Neural progenitor cell (in vitro differentiated cells): ENCODE measurements at regions not wholly inside any gene's neighbourhood (a gene's known extent, or its start where the extent isn't known, plus 50 kb on each side); places are given as distances from the start of the nearest gene placed in this dataset.

Source experiments
- EZH2 ChIP-seq: fragments of 200-600 bp; sonication (generic); IDR thresholded peaks from 2 replicates; pipeline ENCODE4 v1.6.1; 2017; ENCODE audit warnings: antibody characterized with exemption, mild to moderate bottlenecking, moderate library complexity
- EZH2phosphoT487 ChIP-seq: fragments of 200-600 bp; sonication (generic); IDR thresholded peaks from 2 replicates; pipeline ENCODE4 v1.6.1; 2017; ENCODE audit warnings: antibody characterized with exemption
- TF ChIP-seq, protein P1 (sequence below): fragments of 200-600 bp; sonication (generic); IDR thresholded peaks from 2 replicates; pipeline ENCODE4 v1.5.1; 2017; ENCODE audit warnings: antibody characterized with exemption, mild to moderate bottlenecking

DNA sequence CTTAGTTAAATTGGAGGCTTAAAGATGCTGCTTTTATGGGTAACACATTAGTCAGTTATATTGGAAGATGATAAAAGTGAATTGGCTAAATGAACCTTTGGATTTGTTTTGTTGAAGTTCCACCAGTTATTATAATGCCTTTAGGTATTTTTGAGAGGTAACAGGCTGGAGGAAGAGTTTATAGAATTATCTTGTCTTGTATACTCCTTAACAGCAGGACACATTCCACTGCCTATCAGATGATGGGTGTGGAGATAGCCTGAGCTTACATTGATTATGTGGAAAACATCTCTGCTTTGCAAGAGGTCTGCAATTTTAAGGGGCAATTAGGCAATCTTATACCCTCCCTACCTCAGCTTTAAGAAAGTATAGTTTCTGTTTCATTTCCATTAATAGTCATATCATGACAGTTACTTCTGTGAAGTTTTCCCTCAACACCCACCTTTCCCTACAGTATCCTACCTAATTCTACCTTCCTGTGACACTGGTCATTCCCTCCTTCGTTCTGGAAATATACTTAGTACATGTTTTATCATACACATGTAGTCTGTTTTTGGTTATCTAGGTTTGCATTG, 403.7 kb upstream of the SPRED2 start:
- TF ChIP-seq EZH2, result no peak
- TF ChIP-seq, protein P1, sequence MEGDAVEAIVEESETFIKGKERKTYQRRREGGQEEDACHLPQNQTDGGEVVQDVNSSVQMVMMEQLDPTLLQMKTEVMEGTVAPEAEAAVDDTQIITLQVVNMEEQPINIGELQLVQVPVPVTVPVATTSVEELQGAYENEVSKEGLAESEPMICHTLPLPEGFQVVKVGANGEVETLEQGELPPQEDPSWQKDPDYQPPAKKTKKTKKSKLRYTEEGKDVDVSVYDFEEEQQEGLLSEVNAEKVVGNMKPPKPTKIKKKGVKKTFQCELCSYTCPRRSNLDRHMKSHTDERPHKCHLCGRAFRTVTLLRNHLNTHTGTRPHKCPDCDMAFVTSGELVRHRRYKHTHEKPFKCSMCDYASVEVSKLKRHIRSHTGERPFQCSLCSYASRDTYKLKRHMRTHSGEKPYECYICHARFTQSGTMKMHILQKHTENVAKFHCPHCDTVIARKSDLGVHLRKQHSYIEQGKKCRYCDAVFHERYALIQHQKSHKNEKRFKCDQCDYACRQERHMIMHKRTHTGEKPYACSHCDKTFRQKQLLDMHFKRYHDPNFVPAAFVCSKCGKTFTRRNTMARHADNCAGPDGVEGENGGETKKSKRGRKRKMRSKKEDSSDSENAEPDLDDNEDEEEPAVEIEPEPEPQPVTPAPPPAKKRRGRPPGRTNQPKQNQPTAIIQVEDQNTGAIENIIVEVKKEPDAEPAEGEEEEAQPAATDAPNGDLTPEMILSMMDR, result no peak
- TF ChIP-seq EZH2phosphoT487, result no peak
